ENCODE measurements at regions not wholly inside any gene's neighbourhood (a gene's known extent, or its start where the extent isn't known, plus 50 kb on each side); places are given as distances from the start of the nearest gene placed in this dataset.
"Not testable (repeated sequence)": the region's sequence is repeated elsewhere in the genome, so short reads cannot be mapped to it uniquely, and the experiment has no call there.

GRCh38 chr15:32506787-32507186 lies 51.4 kb upstream of the GOLGA8O start:
- not testable (repeated sequence) for H3K27ac ChIP-seq (ENCODE audit: low read length); H3K36me3 ChIP-seq (ENCODE audit: control insufficient read depth, insufficient read depth, low read length); H3K4me1 ChIP-seq (ENCODE audit: control insufficient read depth, insufficient read depth, low read length); H3K27me3 ChIP-seq (ENCODE audit: control insufficient read depth, insufficient read depth, low read length); DNase-seq; H3K4me3 ChIP-seq (ENCODE audit: low read length); H3K9me3 ChIP-seq (ENCODE audit: control insufficient read depth, low read depth, low read length)
- WGBS (ENCODE audit: insufficient coverage, low lambda C conversion rate) = no CpG with 5 or more reads among the region's 2 CpGs

GRCh38 chr15:32505633-32506032 lies 50.2 kb upstream of the GOLGA8O start:
- not testable (repeated sequence) for H3K27ac ChIP-seq (ENCODE audit: low read length); H3K27me3 ChIP-seq (ENCODE audit: control insufficient read depth, insufficient read depth, low read length); H3K4me3 ChIP-seq (ENCODE audit: low read length); H3K4me1 ChIP-seq (ENCODE audit: control insufficient read depth, insufficient read depth, low read length); H3K9me3 ChIP-seq (ENCODE audit: control insufficient read depth, low read depth, low read length); DNase-seq; H3K36me3 ChIP-seq (ENCODE audit: control insufficient read depth, insufficient read depth, low read length)
- no CpG with 5 or more reads among the region's 4 CpGs for WGBS (ENCODE audit: insufficient coverage, low lambda C conversion rate)
